ENCODE measurements at regions not wholly inside any gene's neighbourhood (a gene's known extent, or its start where the extent isn't known, plus 50 kb on each side); places are given as distances from the start of the nearest gene placed in this dataset.

GRCh38 chr2:114044985-114045384 is 155.1 kb downstream of the ACTR3 start:
- no peaks in the 10 kb centered on the region for H3K27me3 ChIP-seq (ENCODE audit: insufficient read depth, low read length, poor library complexity)
- H2BK5ac ChIP-seq (ENCODE audit: low read length), result no peak overlapping the region
- no peak overlapping the region for H3K27ac ChIP-seq (ENCODE audit: low read depth, low read length)
- DNase-seq, result no peak
- H3K36me3 ChIP-seq (ENCODE audit: control insufficient read depth, insufficient read depth, low read length), result no peaks in the 10 kb centered on the region
- no peaks in the 10 kb centered on the region for H3K79me1 ChIP-seq (ENCODE audit: low read length)
- no peak overlapping the region for H3K4ac ChIP-seq (ENCODE audit: low read depth, low read length)
- no peak overlapping the region for H4K8ac ChIP-seq (ENCODE audit: low read depth, low read length)
- no peak overlapping the region for H3K9ac ChIP-seq (ENCODE audit: low read length)
- no peak overlapping the region for H3K4me2 ChIP-seq (ENCODE audit: low read length)
- H3K56ac ChIP-seq (ENCODE audit: low read length), result no peak overlapping the region
- no peak overlapping the region for H2BK120ac ChIP-seq (ENCODE audit: low read depth, low read length)
- WGBS (ENCODE audit: extremely low coverage, insufficient coverage, low lambda C conversion rate), result no CpG with 5 or more reads among the region's 5 CpGs
- H3K4me3 ChIP-seq (ENCODE audit: low read length), result no peak overlapping the region
- no peak overlapping the region for H3K23ac ChIP-seq (ENCODE audit: low read length)
- no peak overlapping the region for H4K5ac ChIP-seq (ENCODE audit: low read length)
- H2BK15ac ChIP-seq (replicated peaks; ENCODE audit: low read depth), result no peak overlapping the region
- no peaks in the 10 kb centered on the region for H3K79me2 ChIP-seq (ENCODE audit: control insufficient read depth, insufficient read depth, low read length)
- H3K18ac ChIP-seq (ENCODE audit: low read length), result no peak overlapping the region
- no peaks in the 10 kb centered on the region for H3K4me1 ChIP-seq (ENCODE audit: control insufficient read depth, low read depth, low read length)
- no peak overlapping the region for H2AK5ac ChIP-seq (ENCODE audit: low read length)

- Histone ChIP-seq H3K79me1 (ENCODE audit: low read length) (no peaks in the 10 kb centered on the region), H3K23ac (ENCODE audit: low read length) (no peak overlapping the region), H4K8ac (ENCODE audit: low read depth, low read length) (no peak overlapping the region), H3K79me2 (ENCODE audit: control insufficient read depth, insufficient read depth, low read length) (no peaks in the 10 kb centered on the region), H3K4ac (ENCODE audit: low read depth, low read length) (no peak overlapping the region), H3K56ac (ENCODE audit: low read length) (no peak overlapping the region), H3K36me3 (ENCODE audit: control insufficient read depth, insufficient read depth, low read length) (no peaks in the 10 kb centered on the region), H2BK120ac (ENCODE audit: low read depth, low read length) (no peak overlapping the region), H3K27me3 (ENCODE audit: insufficient read depth, low read length, poor library complexity) (no peaks in the 10 kb centered on the region), H3K4me2 (ENCODE audit: low read length) (no peak overlapping the region), H3K4me3 (ENCODE audit: low read length) (no peak overlapping the region), H2AK5ac (ENCODE audit: low read length) (no peak overlapping the region), H4K5ac (ENCODE audit: low read length) (no peak overlapping the region), H3K4me1 (ENCODE audit: control insufficient read depth, low read depth, low read length) (no peaks in the 10 kb centered on the region), H3K27ac (ENCODE audit: low read depth, low read length) (no peak overlapping the region), H3K9ac (ENCODE audit: low read length) (no peak overlapping the region), H2BK5ac (ENCODE audit: low read length) (no peak overlapping the region), H3K18ac (ENCODE audit: low read length) (no peak overlapping the region), H2BK15ac (replicated peaks; ENCODE audit: low read depth) (no peak overlapping the region)
- no peak for DNase-seq
- no CpG with 5 or more reads among the region's 5 CpGs for WGBS (ENCODE audit: extremely low coverage, insufficient coverage, low lambda C conversion rate)
Measured at GRCh38 chr2:114046373-114046772, 156.5 kb downstream of the ACTR3 start.

GRCh38 chr2:114046866-114047435 is 157.1 kb downstream of the ACTR3 start:
- Histone ChIP-seq H2BK5ac (ENCODE audit: low read length) (no peak overlapping the region), H2BK15ac (replicated peaks; ENCODE audit: low read depth) (no peak overlapping the region), H3K23ac (ENCODE audit: low read length) (no peak overlapping the region), H3K79me2 (ENCODE audit: control insufficient read depth, insufficient read depth, low read length) (no peaks in the 10 kb centered on the region), H3K27ac (ENCODE audit: low read depth, low read length) (no peak overlapping the region), H3K4ac (ENCODE audit: low read depth, low read length) (no peak overlapping the region), H2AK5ac (ENCODE audit: low read length) (no peak overlapping the region), H4K5ac (ENCODE audit: low read length) (no peak overlapping the region), H3K4me3 (ENCODE audit: low read length) (no peak overlapping the region), H3K27me3 (ENCODE audit: insufficient read depth, low read length, poor library complexity) (no peaks in the 10 kb centered on the region), H3K56ac (ENCODE audit: low read length) (no peak overlapping the region), H2BK120ac (ENCODE audit: low read depth, low read length) (no peak overlapping the region), H4K8ac (ENCODE audit: low read depth, low read length) (no peak overlapping the region), H3K36me3 (ENCODE audit: control insufficient read depth, insufficient read depth, low read length) (no peaks in the 10 kb centered on the region), H3K4me2 (ENCODE audit: low read length) (no peak overlapping the region), H3K4me1 (ENCODE audit: control insufficient read depth, low read depth, low read length) (no peaks in the 10 kb centered on the region), H3K18ac (ENCODE audit: low read length) (no peak overlapping the region), H3K79me1 (ENCODE audit: low read length) (no peaks in the 10 kb centered on the region), H3K9ac (ENCODE audit: low read length) (no peak overlapping the region)
- DNase-seq, result no peak
- WGBS (ENCODE audit: extremely low coverage, insufficient coverage, low lambda C conversion rate), result no CpG with 5 or more reads among the region's 3 CpGs

- no peaks in the 10 kb centered on the region for H3K27me3 ChIP-seq (ENCODE audit: insufficient read depth, low read length, poor library complexity)
- H3K4me3 ChIP-seq (ENCODE audit: low read length), result no peak overlapping the region
- H2AK5ac ChIP-seq (ENCODE audit: low read length), result no peak overlapping the region
- H3K4me1 ChIP-seq (ENCODE audit: control insufficient read depth, low read depth, low read length), result no peaks in the 10 kb centered on the region
- H3K4ac ChIP-seq (ENCODE audit: low read depth, low read length), result no peak overlapping the region
- no peak for DNase-seq
- no peak overlapping the region for H4K5ac ChIP-seq (ENCODE audit: low read length)
- H3K9ac ChIP-seq (ENCODE audit: low read length), result no peak overlapping the region
- no peak overlapping the region for H2BK120ac ChIP-seq (ENCODE audit: low read depth, low read length)
- no peaks in the 10 kb centered on the region for H3K36me3 ChIP-seq (ENCODE audit: control insufficient read depth, insufficient read depth, low read length)
- H3K27ac ChIP-seq (ENCODE audit: low read depth, low read length), result no peak overlapping the region
- H3K4me2 ChIP-seq (ENCODE audit: low read length), result no peak overlapping the region
- H2BK15ac ChIP-seq (replicated peaks; ENCODE audit: low read depth), result no peak overlapping the region
- H3K56ac ChIP-seq (ENCODE audit: low read length), result no peak overlapping the region
- no peaks in the 10 kb centered on the region for H3K79me1 ChIP-seq (ENCODE audit: low read length)
- no peak overlapping the region for H2BK5ac ChIP-seq (ENCODE audit: low read length)
- no peak overlapping the region for H3K23ac ChIP-seq (ENCODE audit: low read length)
- no CpG with 5 or more reads among the region's 4 CpGs for WGBS (ENCODE audit: extremely low coverage, insufficient coverage, low lambda C conversion rate)
- H4K8ac ChIP-seq (ENCODE audit: low read depth, low read length), result no peak overlapping the region
- no peaks in the 10 kb centered on the region for H3K79me2 ChIP-seq (ENCODE audit: control insufficient read depth, insufficient read depth, low read length)
- H3K18ac ChIP-seq (ENCODE audit: low read length), result no peak overlapping the region
Measured at GRCh38 chr2:114049280-114049679, 159.4 kb downstream of the ACTR3 start.

DNA sequence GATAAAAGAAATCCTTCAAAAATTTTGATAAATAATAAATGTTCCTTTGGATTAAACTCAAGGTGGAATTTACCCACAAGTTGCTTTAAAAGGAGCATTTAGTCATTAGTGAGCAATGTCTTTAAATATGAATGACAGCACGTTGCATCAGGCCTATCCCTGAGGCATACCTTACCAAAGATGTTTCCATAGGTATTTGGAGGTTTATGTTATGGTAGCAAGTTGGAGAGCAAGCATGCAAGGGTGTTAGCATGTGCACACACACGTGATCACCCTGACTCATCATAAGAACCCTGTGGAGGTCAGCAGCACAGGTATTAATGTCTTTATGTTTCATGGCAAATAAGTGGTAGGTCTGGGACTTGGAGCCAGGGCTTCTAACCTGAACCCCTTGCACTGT is 159.9 kb downstream of the ACTR3 start:
- no peak overlapping the region for H3K4me3 ChIP-seq (ENCODE audit: low read length)
- H3K36me3 ChIP-seq (ENCODE audit: control insufficient read depth, insufficient read depth, low read length), result no peaks in the 10 kb centered on the region
- no peak overlapping the region for H3K56ac ChIP-seq (ENCODE audit: low read length)
- H3K4ac ChIP-seq (ENCODE audit: low read depth, low read length), result no peak overlapping the region
- no peak for DNase-seq
- H2BK120ac ChIP-seq (ENCODE audit: low read depth, low read length), result no peak overlapping the region
- H3K18ac ChIP-seq (ENCODE audit: low read length), result no peak overlapping the region
- no peaks in the 10 kb centered on the region for H3K4me1 ChIP-seq (ENCODE audit: control insufficient read depth, low read depth, low read length)
- no peak overlapping the region for H3K9ac ChIP-seq (ENCODE audit: low read length)
- no peak overlapping the region for H4K8ac ChIP-seq (ENCODE audit: low read depth, low read length)
- no peak overlapping the region for H3K4me2 ChIP-seq (ENCODE audit: low read length)
- no CpG with 5 or more reads among the region's 2 CpGs for WGBS (ENCODE audit: extremely low coverage, insufficient coverage, low lambda C conversion rate)
- H2AK5ac ChIP-seq (ENCODE audit: low read length), result no peak overlapping the region
- H3K27ac ChIP-seq (ENCODE audit: low read depth, low read length), result no peak overlapping the region
- no peak overlapping the region for H4K5ac ChIP-seq (ENCODE audit: low read length)
- no peak overlapping the region for H2BK15ac ChIP-seq (replicated peaks; ENCODE audit: low read depth)
- H3K79me1 ChIP-seq (ENCODE audit: low read length), result no peaks in the 10 kb centered on the region
- no peaks in the 10 kb centered on the region for H3K79me2 ChIP-seq (ENCODE audit: control insufficient read depth, insufficient read depth, low read length)
- no peak overlapping the region for H3K23ac ChIP-seq (ENCODE audit: low read length)
- H2BK5ac ChIP-seq (ENCODE audit: low read length), result no peak overlapping the region
- H3K27me3 ChIP-seq (ENCODE audit: insufficient read depth, low read length, poor library complexity), result no peaks in the 10 kb centered on the region
